ENCODE measurements at regions not wholly inside any gene's neighbourhood (a gene's known extent, or its start where the extent isn't known, plus 50 kb on each side); places are given as distances from the start of the nearest gene placed in this dataset.

DNA sequence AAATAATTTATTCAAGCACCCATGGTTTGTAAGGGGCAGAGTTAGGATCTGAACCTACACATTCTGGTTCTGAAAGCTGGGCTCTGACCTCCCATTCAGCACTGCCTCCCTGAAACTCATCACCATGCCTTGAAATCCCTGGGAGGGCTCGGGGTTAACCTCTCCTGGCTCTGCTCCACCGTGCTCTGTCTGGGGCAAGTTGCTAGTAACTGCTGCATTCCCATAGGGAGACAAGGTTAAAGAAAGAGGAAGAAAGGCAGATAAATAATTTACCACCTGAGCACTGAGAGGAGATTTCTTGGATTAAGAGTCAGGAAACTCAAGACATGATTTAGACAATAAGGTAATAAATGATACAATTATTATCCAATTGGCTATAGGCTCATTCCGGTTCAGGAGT is 199.3 kb downstream of the KIF18A start:
- H3K4me1 ChIP-seq (ENCODE audit: control insufficient read depth in 1 of 2, insufficient read depth in 2 of 2, low read length in 2 of 2), result peaks cover 24 to 79% of the 10 kb centered on the region in 2 experiments
- TF ChIP-seq EZH2 (IDR thresholded peaks at IDR 0.05) (no peak), SRF (IDR thresholded peaks at IDR 0.05; ENCODE audit: low read depth) (no peak), EGR1 (IDR thresholded peaks at IDR 0.05; ENCODE audit: low read depth) (no peak), FOSL1 (IDR thresholded peaks at IDR 0.05; ENCODE audit: low read depth) (no peak), SP1 (IDR thresholded peaks at IDR 0.05; ENCODE audit: low read depth) (no peak)
- TF ChIP-seq, protein P1, sequence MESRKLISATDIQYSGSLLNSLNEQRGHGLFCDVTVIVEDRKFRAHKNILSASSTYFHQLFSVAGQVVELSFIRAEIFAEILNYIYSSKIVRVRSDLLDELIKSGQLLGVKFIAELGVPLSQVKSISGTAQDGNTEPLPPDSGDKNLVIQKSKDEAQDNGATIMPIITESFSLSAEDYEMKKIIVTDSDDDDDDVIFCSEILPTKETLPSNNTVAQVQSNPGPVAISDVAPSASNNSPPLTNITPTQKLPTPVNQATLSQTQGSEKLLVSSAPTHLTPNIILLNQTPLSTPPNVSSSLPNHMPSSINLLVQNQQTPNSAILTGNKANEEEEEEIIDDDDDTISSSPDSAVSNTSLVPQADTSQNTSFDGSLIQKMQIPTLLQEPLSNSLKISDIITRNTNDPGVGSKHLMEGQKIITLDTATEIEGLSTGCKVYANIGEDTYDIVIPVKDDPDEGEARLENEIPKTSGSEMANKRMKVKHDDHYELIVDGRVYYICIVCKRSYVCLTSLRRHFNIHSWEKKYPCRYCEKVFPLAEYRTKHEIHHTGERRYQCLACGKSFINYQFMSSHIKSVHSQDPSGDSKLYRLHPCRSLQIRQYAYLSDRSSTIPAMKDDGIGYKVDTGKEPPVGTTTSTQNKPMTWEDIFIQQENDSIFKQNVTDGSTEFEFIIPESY (IDR thresholded peaks at IDR 0.05; ENCODE audit: extremely low read depth, insufficient replicate concordance, low read length), result no peak
- TF ChIP-seq, protein P2, sequence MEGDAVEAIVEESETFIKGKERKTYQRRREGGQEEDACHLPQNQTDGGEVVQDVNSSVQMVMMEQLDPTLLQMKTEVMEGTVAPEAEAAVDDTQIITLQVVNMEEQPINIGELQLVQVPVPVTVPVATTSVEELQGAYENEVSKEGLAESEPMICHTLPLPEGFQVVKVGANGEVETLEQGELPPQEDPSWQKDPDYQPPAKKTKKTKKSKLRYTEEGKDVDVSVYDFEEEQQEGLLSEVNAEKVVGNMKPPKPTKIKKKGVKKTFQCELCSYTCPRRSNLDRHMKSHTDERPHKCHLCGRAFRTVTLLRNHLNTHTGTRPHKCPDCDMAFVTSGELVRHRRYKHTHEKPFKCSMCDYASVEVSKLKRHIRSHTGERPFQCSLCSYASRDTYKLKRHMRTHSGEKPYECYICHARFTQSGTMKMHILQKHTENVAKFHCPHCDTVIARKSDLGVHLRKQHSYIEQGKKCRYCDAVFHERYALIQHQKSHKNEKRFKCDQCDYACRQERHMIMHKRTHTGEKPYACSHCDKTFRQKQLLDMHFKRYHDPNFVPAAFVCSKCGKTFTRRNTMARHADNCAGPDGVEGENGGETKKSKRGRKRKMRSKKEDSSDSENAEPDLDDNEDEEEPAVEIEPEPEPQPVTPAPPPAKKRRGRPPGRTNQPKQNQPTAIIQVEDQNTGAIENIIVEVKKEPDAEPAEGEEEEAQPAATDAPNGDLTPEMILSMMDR (IDR thresholded peaks at IDR 0.05 in 2 of 3, conservative IDR thresholded peaks at IDR 0.05 in 1 of 3; ENCODE audit: borderline replicate concordance in 1 of 3, insufficient read depth in 1 of 3, low read depth in 2 of 3, low read length in 2 of 3), result no peak
- DNase-seq (ENCODE audit: low read depth, low spot score) (no peak), ATAC-seq (no peak)
- no TSS peak for BruUV-seq (replicated peaks)
- H3K36me3 ChIP-seq (ENCODE audit: control insufficient read depth in 1 of 2, insufficient read depth in 2 of 2, low read length in 2 of 2), result no peaks in the 10 kb centered on the region
- no peaks in the 10 kb centered on the region for H4K20me1 ChIP-seq (ENCODE audit: insufficient read depth)
- no peak overlapping the region for H3K4me2 ChIP-seq (ENCODE audit: low read length)
- H3K9me2 ChIP-seq (ENCODE audit: insufficient read depth), result no peaks in the 10 kb centered on the region
- intact Hi-C loops (cut with micrococcal nuclease), result no loop called here
- no peaks in the 10 kb centered on the region for H3K79me2 ChIP-seq (ENCODE audit: insufficient read depth, low read length)
- POLR2A ChIA-PET, result no interaction called here
- H3K4me3 ChIP-seq (replicated peaks in 1 of 2; ENCODE audit: low read depth in 1 of 2, low read length in 2 of 2), result no peak overlapping the region
- peak overlapping the region; percentile 18 for H2AFZ ChIP-seq (ENCODE audit: low read depth, low read length, poor library complexity, severe bottlenecking)
- CTCF ChIA-PET, result no interaction called here
- no peaks in the 10 kb centered on the region for H3K9me3 ChIP-seq (ENCODE audit: control insufficient read depth in 1 of 2, insufficient read depth in 1 of 2, low read depth in 1 of 2, low read length in 2 of 2)
- RAD21 ChIA-PET (ENCODE audit: low non-redundant PET in 1 of 2, low total read pairs in 2 of 2, uncharacterized antibody in 2 of 2, unreplicated experiment in 2 of 2), result no interaction called here
- H3K9ac ChIP-seq (ENCODE audit: low read length), result no peak overlapping the region
- no peaks in the 10 kb centered on the region for H3K27me3 ChIP-seq (ENCODE audit: insufficient read depth, low read length)
- no peak overlapping the region for H3K27ac ChIP-seq (ENCODE audit: low read depth, low read length)
